H9 (cell line): ENCODE measurements at regions not wholly inside any gene's neighbourhood (a gene's known extent, or its start where the extent isn't known, plus 50 kb on each side); places are given as distances from the start of the nearest gene placed in this dataset.

ENCODE experiments used
- DNase-seq: peaks from one replicate; pipeline ENCODE4 v3.0.0-alpha.2; 2017
- H2AFZ ChIP-seq: one replicate; pipeline ENCODE4 v1.6.1; 2013; ENCODE audit warnings: mild to moderate bottlenecking, low read length, control low read depth, moderate library complexity
- H2AK5ac ChIP-seq: 2 replicates; pipeline ENCODE4 v1.6.1; 2013; ENCODE audit warnings: low read length, control low read depth, mixed read lengths; ENCODE audit not compliant: insufficient read length
- H2BK120ac ChIP-seq: one replicate; pipeline ENCODE4 v1.6.1; 2013; ENCODE audit warnings: low read depth, mild to moderate bottlenecking, low read length, control low read depth, inconsistent platforms; ENCODE audit not compliant: poor library complexity, severe bottlenecking
- H2BK12ac ChIP-seq: 2 replicates; pipeline ENCODE4 v1.6.1; 2013; ENCODE audit warnings: low read length, control low read depth, mixed read lengths, low read depth; ENCODE audit not compliant: insufficient read length
- H2BK15ac ChIP-seq: 2 replicates; pipeline ENCODE4 v1.6.1; 2013; ENCODE audit warnings: low read depth, low read length, control low read depth
- H2BK20ac ChIP-seq: one replicate; pipeline ENCODE4 v1.6.1; 2013; ENCODE audit warnings: low read depth, mild to moderate bottlenecking, low read length, control low read depth, inconsistent platforms; ENCODE audit not compliant: poor library complexity, severe bottlenecking
- H2BK5ac ChIP-seq: 2 replicates; pipeline ENCODE4 v1.6.1; 2013; ENCODE audit warnings: low read length, control low read depth, mixed read lengths; ENCODE audit not compliant: insufficient read length
- H3K14ac ChIP-seq: 2 replicates; pipeline ENCODE4 v1.6.1; 2013; ENCODE audit warnings: low read length, control low read depth; ENCODE audit not compliant: insufficient read depth
- H3K18ac ChIP-seq: 2 replicates; pipeline ENCODE4 v1.6.1; 2013; ENCODE audit warnings: low read depth, mild to moderate bottlenecking, mixed read lengths, low read length, control low read depth; ENCODE audit not compliant: insufficient read length
- H3K23ac ChIP-seq: 2 replicates; pipeline ENCODE4 v1.6.1; 2013; ENCODE audit warnings: low read length, control low read depth, mixed read lengths, low read depth; ENCODE audit not compliant: insufficient read length
- H3K23me2 ChIP-seq: 2 replicates; pipeline ENCODE4 v1.6.1; 2013; ENCODE audit warnings: low read depth, mild to moderate bottlenecking, mixed read lengths, low read length, control low read depth; ENCODE audit not compliant: insufficient read length, poor library complexity, severe bottlenecking
- H3K27ac ChIP-seq: 2 replicates; pipeline ENCODE4 v1.5.1; 2013; ENCODE audit warnings: low read length, control low read depth, mixed read lengths, low read depth; ENCODE audit not compliant: insufficient read length
- H3K27me3 ChIP-seq: 2 replicates; pipeline ENCODE4 v1.6.1; 2013; ENCODE audit warnings: low read length, control low read depth, inconsistent platforms; ENCODE audit not compliant: insufficient read depth
- H3K4ac ChIP-seq: 2 replicates; pipeline ENCODE4 v1.6.1; 2013; ENCODE audit warnings: low read depth, mild to moderate bottlenecking, control low read depth, inconsistent platforms, low read length, moderate library complexity
- H3K4me1 ChIP-seq: 2 replicates; pipeline ENCODE4 v1.6.1; 2013; ENCODE audit warnings: low read length, control low read depth, inconsistent platforms; ENCODE audit not compliant: insufficient read depth
- H3K4me2 ChIP-seq: 2 replicates; pipeline ENCODE4 v1.6.1; 2013; ENCODE audit warnings: low read length, control low read depth, mixed read lengths; ENCODE audit not compliant: insufficient read length, insufficient read depth
- H3K56ac ChIP-seq: 2 replicates; pipeline ENCODE4 v1.6.1; 2013; ENCODE audit warnings: low read depth, mild to moderate bottlenecking, mixed read lengths, low read length, control low read depth; ENCODE audit not compliant: insufficient read length
- H3K79me1 ChIP-seq: 2 replicates; pipeline ENCODE4 v1.6.1; 2013; ENCODE audit warnings: low read depth, mild to moderate bottlenecking, moderate library complexity, low read length, control low read depth, inconsistent platforms; ENCODE audit not compliant: insufficient read depth, poor library complexity, severe bottlenecking
- H3K79me2 ChIP-seq: 2 replicates; pipeline ENCODE4 v1.6.1; 2013; ENCODE audit warnings: low read length, control low read depth, inconsistent platforms; ENCODE audit not compliant: insufficient read depth
- H3K9ac ChIP-seq: 2 replicates; pipeline ENCODE4 v1.6.1; 2013; ENCODE audit warnings: low read length, control low read depth, mixed read lengths; ENCODE audit not compliant: insufficient read length; ENCODE audit errors: extremely low read depth
- H3K9me3 ChIP-seq: one replicate; pipeline ENCODE4 v1.6.1; 2013; ENCODE audit warnings: low read depth, low read length, inconsistent platforms; ENCODE audit not compliant: control insufficient read depth
- H3T11ph ChIP-seq: one replicate; pipeline ENCODE4 v1.6.1; 2013; ENCODE audit warnings: mild to moderate bottlenecking, low read length, control low read depth, inconsistent platforms
- H4K20me1 ChIP-seq: one replicate; pipeline ENCODE4 v1.6.1; 2013; ENCODE audit not compliant: control insufficient read depth, insufficient read length, insufficient read depth
- H4K5ac ChIP-seq: 2 replicates; pipeline ENCODE4 v1.6.1; 2013; ENCODE audit warnings: low read depth, mild to moderate bottlenecking, mixed read lengths, low read length, control low read depth; ENCODE audit not compliant: insufficient read length
- H4K8ac ChIP-seq: replicated peaks from 2 replicates; pipeline ENCODE4 v1.6.1; 2013; ENCODE audit warnings: low read length, control low read depth, mixed read lengths, low read depth; ENCODE audit not compliant: insufficient read length
- H4K91ac ChIP-seq: 2 replicates; pipeline ENCODE4 v1.6.1; 2013; ENCODE audit warnings: low read depth, mild to moderate bottlenecking, moderate library complexity, mixed read lengths, low read length, control low read depth; ENCODE audit not compliant: insufficient read length
- H3K27ac Mint-ChIP-seq, 3 experiments: 2 replicates in 2 of 3; 3 replicates in 1 of 3; pipeline ENCODE4 v1.8.0; 2020 to 2021; ENCODE audit warnings: mixed read lengths in 3 of 3, mild to moderate bottlenecking in 1 of 3, moderate library complexity in 1 of 3
- H3K27me3 Mint-ChIP-seq: 2 replicates; pipeline ENCODE4 v1.8.0; 2021; ENCODE audit warnings: low read depth, mild to moderate bottlenecking, moderate library complexity, mixed read lengths
- H3K36me3 Mint-ChIP-seq, 3 experiments: 2 replicates in 2 of 3; 3 replicates in 1 of 3; pipeline ENCODE4 v1.8.0; 2020 to 2021; ENCODE audit warnings: low read depth in 3 of 3, mixed read lengths in 3 of 3; ENCODE audit not compliant: insufficient read depth in 1 of 3
- H3K4me1 Mint-ChIP-seq, 2 experiments: 2 replicates each; pipeline ENCODE4 v1.8.0; 2020; ENCODE audit warnings: mixed read lengths in 2 of 2
- H3K4me3 Mint-ChIP-seq, 2 experiments: 2 replicates in 1 of 2; 3 replicates in 1 of 2; pipeline ENCODE4 v1.8.0; 2020 to 2021; ENCODE audit warnings: mild to moderate bottlenecking in 2 of 2, mixed read lengths in 2 of 2, moderate library complexity in 1 of 2
- H3K9me3 Mint-ChIP-seq, 2 experiments: 2 replicates in 1 of 2; 3 replicates in 1 of 2; pipeline ENCODE4 v1.8.0; 2020; ENCODE audit warnings: mild to moderate bottlenecking in 2 of 2, mixed read lengths in 2 of 2, moderate library complexity in 1 of 2
- CTCF ChIP-seq: fragments of 200-600 bp; sonication (generic); conservative IDR thresholded peaks from 3 replicates; pipeline ENCODE4 v1.8.0; 2021; ENCODE audit warnings: antibody characterized with exemption, mild to moderate bottlenecking
- WGBS: extraction: QIAGEN DNeasy Blood & Tissue Kit; methylation state at CpG from one replicate; pipeline ENCODE4 v1.1.7; 2013; ENCODE audit warnings: missing lambda C conversion rate, low lambda C conversion rate, mixed read lengths; ENCODE audit not compliant: insufficient read length; ENCODE audit errors: extremely low coverage; 5-methylcytosine and 5-hydroxymethylcytosine counted together

- H3K18ac ChIP-seq: no peak overlapping the region
- H3K9me3 Mint-ChIP-seq: no peaks in the 10 kb centered on the region
These were observed 133.0 kb upstream of the RASGEF1B start for GRCh38 chr4:81604683-81605218.

More at GRCh38 chr4:81604683-81605218, 133.0 kb upstream of the RASGEF1B start:
- H2BK5ac ChIP-seq: no peak overlapping the region
- H3K23me2 ChIP-seq: no peaks in the 10 kb centered on the region
- H3K9ac ChIP-seq: no peak overlapping the region
- no peaks in the 10 kb centered on the region for H3K9me3 ChIP-seq
- H3K27ac ChIP-seq: no peak overlapping the region
- TF ChIP-seq CTCF: no peak
- no peak overlapping the region for H2BK12ac ChIP-seq
- Mint-ChIP-seq H3K4me3 (no peak overlapping the region), H3K4me1 (peaks cover 12 to 16% of the 10 kb centered on the region in 2 experiments), H3K36me3 (no peaks in the 10 kb centered on the region; a peak in 1 of 7 replicates), H3K27me3 (no peaks in the 10 kb centered on the region), H3K27ac (no peak overlapping the region)
- H2BK15ac ChIP-seq: no peak overlapping the region
- no peak overlapping the region for H2BK20ac ChIP-seq
- no peak overlapping the region for H3T11ph ChIP-seq
- H3K56ac ChIP-seq: no peak overlapping the region
- no peak overlapping the region for H4K91ac ChIP-seq
- H3K23ac ChIP-seq: no peak overlapping the region
- H2AK5ac ChIP-seq: no peak overlapping the region
- H4K8ac ChIP-seq: no peak overlapping the region
- H3K4me1 ChIP-seq: peaks cover 2% of the 10 kb centered on the region; the same call in 1 of the 2 replicates
- H2AFZ ChIP-seq: no peak overlapping the region
- H4K20me1 ChIP-seq: no peaks in the 10 kb centered on the region
- no peak overlapping the region for H3K4ac ChIP-seq
- H2BK120ac ChIP-seq: no peak overlapping the region
- H3K14ac ChIP-seq: no peak overlapping the region
- DNase-seq: no peak
- no CpG with 5 or more reads among the region's 3 CpGs for WGBS
- no peaks in the 10 kb centered on the region for H3K79me2 ChIP-seq
- H4K5ac ChIP-seq: no peak overlapping the region
- no peaks in the 10 kb centered on the region for H3K79me1 ChIP-seq
- H3K4me2 ChIP-seq: no peak overlapping the region
- no peaks in the 10 kb centered on the region for H3K27me3 ChIP-seq
